Natural killer cell (primary cell): ENCODE measurements at regions not wholly inside any gene's neighbourhood (a gene's known extent, or its start where the extent isn't known, plus 50 kb on each side); places are given as distances from the start of the nearest gene placed in this dataset.

ENCODE experiments used
- ATAC-seq, 3 donors: fragments of 150-1000 bp in 2 of 3; fragments of 200-7000 bp in 1 of 3; cut with Tn5 transposase; 1 replicate in 1 of 3; 2 replicates in 2 of 3; pipeline ENCODE4 v1.10.0; 2021; ENCODE audit warnings: mild to moderate bottlenecking in 2 of 3, moderate library complexity in 2 of 3
- DNase-seq, 2 donors: peaks; one replicate each; pipeline versions ENCODE4 v3.0.0 to v3.0.0-alpha.2; 2013 to 2021; ENCODE audit warnings: mixed read lengths in 1 of 2
- H3K27ac ChIP-seq: one replicate; pipeline ENCODE4 v1.5.1; 2013; ENCODE audit warnings: mild to moderate bottlenecking, low read length
- H3K27me3 ChIP-seq: one replicate; pipeline ENCODE4 v1.6.1; 2013; ENCODE audit warnings: low read length; ENCODE audit not compliant: control insufficient read depth, insufficient read depth
- H3K36me3 ChIP-seq: one replicate; pipeline ENCODE4 v1.6.1; 2013; ENCODE audit warnings: low read length; ENCODE audit not compliant: control insufficient read depth, insufficient read depth
- H3K4me1 ChIP-seq: one replicate; pipeline ENCODE4 v1.6.1; 2013; ENCODE audit warnings: low read length; ENCODE audit not compliant: control insufficient read depth, insufficient read depth
- H3K4me3 ChIP-seq: one replicate; pipeline ENCODE4 v1.5.1; 2013; ENCODE audit warnings: low read length
- H3K9me3 ChIP-seq: one replicate; pipeline ENCODE4 v1.6.1; 2013; ENCODE audit warnings: low read length; ENCODE audit not compliant: control insufficient read depth, insufficient read depth
- H3K27ac Mint-ChIP-seq, 2 donors: one replicate each; pipeline ENCODE4 v1.8.0; 2022; ENCODE audit warnings: mild to moderate bottlenecking in 2 of 2, mixed read lengths in 2 of 2, moderate library complexity in 1 of 2
- H3K27me3 Mint-ChIP-seq, 2 donors: one replicate each; pipeline ENCODE4 v1.8.0; 2022; ENCODE audit warnings: low read depth in 2 of 2, mixed read lengths in 2 of 2
- H3K36me3 Mint-ChIP-seq: one replicate; pipeline ENCODE4 v1.8.0; 2022; ENCODE audit warnings: mixed read lengths
- H3K4me1 Mint-ChIP-seq, 2 donors: one replicate each; pipeline ENCODE4 v1.8.0; 2022; ENCODE audit warnings: mixed read lengths in 2 of 2
- H3K4me3 Mint-ChIP-seq: one replicate; pipeline ENCODE4 v1.8.0; 2022; ENCODE audit warnings: mild to moderate bottlenecking, moderate library complexity, mixed read lengths
- H3K9me3 Mint-ChIP-seq, 2 donors: one replicate each; pipeline ENCODE4 v1.8.0; 2022; ENCODE audit warnings: mixed read lengths in 2 of 2
- WGBS: methylation state at CpG from one replicate; pipeline ENCODE4 v1.1.7; 2013; ENCODE audit warnings: missing lambda C conversion rate; ENCODE audit not compliant: insufficient coverage; 5-methylcytosine and 5-hydroxymethylcytosine counted together
- intact Hi-C: fragments of 100-400 bp; cut with micrococcal nuclease; formaldehyde crosslinking; loops from one replicate; pipeline ENCODE4 v1.14.2; 2022
- TF ChIP-seq, protein P1 (sequence below): fragments of 200-600 bp; IDR thresholded peaks from one replicate; pipeline ENCODE4 v1.8.0; 2022; ENCODE audit warnings: antibody characterized with exemption

- ATAC-seq (no peak), DNase-seq (no peak)
- Histone ChIP-seq H3K4me3 (no peak overlapping the region), H3K27ac (no peak overlapping the region), H3K27me3 (no peaks in the 10 kb centered on the region), H3K4me1 (no peaks in the 10 kb centered on the region), H3K36me3 (no peaks in the 10 kb centered on the region), H3K9me3 (no peaks in the 10 kb centered on the region)
- H3K4me1 Mint-ChIP-seq: peaks cover 0 to 5% of the 10 kb centered on the region in 2 donors
- H3K36me3 Mint-ChIP-seq: peaks cover 6% of the 10 kb centered on the region
- H3K4me3 Mint-ChIP-seq: no peak overlapping the region
- TF ChIP-seq, protein P1, sequence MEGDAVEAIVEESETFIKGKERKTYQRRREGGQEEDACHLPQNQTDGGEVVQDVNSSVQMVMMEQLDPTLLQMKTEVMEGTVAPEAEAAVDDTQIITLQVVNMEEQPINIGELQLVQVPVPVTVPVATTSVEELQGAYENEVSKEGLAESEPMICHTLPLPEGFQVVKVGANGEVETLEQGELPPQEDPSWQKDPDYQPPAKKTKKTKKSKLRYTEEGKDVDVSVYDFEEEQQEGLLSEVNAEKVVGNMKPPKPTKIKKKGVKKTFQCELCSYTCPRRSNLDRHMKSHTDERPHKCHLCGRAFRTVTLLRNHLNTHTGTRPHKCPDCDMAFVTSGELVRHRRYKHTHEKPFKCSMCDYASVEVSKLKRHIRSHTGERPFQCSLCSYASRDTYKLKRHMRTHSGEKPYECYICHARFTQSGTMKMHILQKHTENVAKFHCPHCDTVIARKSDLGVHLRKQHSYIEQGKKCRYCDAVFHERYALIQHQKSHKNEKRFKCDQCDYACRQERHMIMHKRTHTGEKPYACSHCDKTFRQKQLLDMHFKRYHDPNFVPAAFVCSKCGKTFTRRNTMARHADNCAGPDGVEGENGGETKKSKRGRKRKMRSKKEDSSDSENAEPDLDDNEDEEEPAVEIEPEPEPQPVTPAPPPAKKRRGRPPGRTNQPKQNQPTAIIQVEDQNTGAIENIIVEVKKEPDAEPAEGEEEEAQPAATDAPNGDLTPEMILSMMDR: no peak
- intact Hi-C loops: no loop called here
- peaks cover 0 to 8% of the 10 kb centered on the region in 2 donors for H3K27me3 Mint-ChIP-seq
- H3K9me3 Mint-ChIP-seq: peaks cover 15 to 16% of the 10 kb centered on the region in 2 donors
- no peak overlapping the region for H3K27ac Mint-ChIP-seq
- no CpG with 5 or more reads among the region's 1 CpG for WGBS
Measured at GRCh38 chr6:80540700-80541099, 434.2 kb downstream of the BCKDHB start.

GRCh38 chr6:80537118-80537972, 430.9 kb downstream of the BCKDHB start:
- H3K4me3 Mint-ChIP-seq: no peak overlapping the region
- Histone ChIP-seq H3K36me3 (no peaks in the 10 kb centered on the region), H3K4me1 (no peaks in the 10 kb centered on the region), H3K9me3 (no peaks in the 10 kb centered on the region), H3K27me3 (no peaks in the 10 kb centered on the region), H3K4me3 (no peak overlapping the region), H3K27ac (no peak overlapping the region)
- ATAC-seq (no peak), DNase-seq (no peak)
- peaks cover 16 to 17% of the 10 kb centered on the region in 2 donors for H3K9me3 Mint-ChIP-seq
- no peak overlapping the region for H3K27ac Mint-ChIP-seq
- peaks cover 0 to 5% of the 10 kb centered on the region in 2 donors for H3K4me1 Mint-ChIP-seq
- intact Hi-C loops: no loop called here
- WGBS: 76% methylated on average over 3 of the region's 6 CpGs
- peaks cover 9% of the 10 kb centered on the region for H3K36me3 Mint-ChIP-seq
- peaks cover 0 to 6% of the 10 kb centered on the region in 2 donors for H3K27me3 Mint-ChIP-seq
- TF ChIP-seq, protein P1: no peak

GRCh38 chr6:80535914-80536565, 429.6 kb downstream of the BCKDHB start:
- Mint-ChIP-seq H3K27ac (no peak overlapping the region), H3K27me3 (peaks cover 0 to 6% of the 10 kb centered on the region in 2 donors), H3K9me3 (peaks cover 12 to 13% of the 10 kb centered on the region in 2 donors), H3K36me3 (peaks cover 9% of the 10 kb centered on the region), H3K4me1 (no peaks in the 10 kb centered on the region), H3K4me3 (no peak overlapping the region)
- Histone ChIP-seq H3K4me3 (no peak overlapping the region), H3K27ac (no peak overlapping the region), H3K36me3 (no peaks in the 10 kb centered on the region), H3K9me3 (no peaks in the 10 kb centered on the region), H3K4me1 (no peaks in the 10 kb centered on the region), H3K27me3 (no peaks in the 10 kb centered on the region)
- intact Hi-C loops: no loop called here
- TF ChIP-seq, protein P1: no peak
- no peak for ATAC-seq
- WGBS: no CpG with 5 or more reads among the region's 1 CpG
- DNase-seq: no peak
